GM23338 (cell line): ENCODE measurements at regions not wholly inside any gene's neighbourhood (a gene's known extent, or its start where the extent isn't known, plus 50 kb on each side); places are given as distances from the start of the nearest gene placed in this dataset.

ENCODE experiments used
- ATAC-seq: fragments of 200-7000 bp; cut with Tn5 transposase; 3 replicates; pipeline ENCODE4 v1.9.1; 2020
- DNase-seq: peaks from one replicate; pipeline ENCODE4 v3.0.0-alpha.2; 2015; ENCODE audit warnings: low spot score
- H2AFZ ChIP-seq: fragments of 200-600 bp; sonication (generic); 2 replicates; pipeline ENCODE4 v1.8.0; 2016; ENCODE audit warnings: antibody characterized with exemption, mild to moderate bottlenecking, moderate library complexity
- H3F3A ChIP-seq: fragments of 200-600 bp; sonication (generic); replicated peaks from 2 replicates; pipeline ENCODE4 v1.8.0; 2017; ENCODE audit warnings: antibody characterized with exemption, mixed run types, low read depth
- H3K27ac ChIP-seq: fragments of 200-600 bp; sonication (generic); 2 replicates; pipeline ENCODE4 v1.6.1; 2016; ENCODE audit warnings: low read depth
- H3K27me3 ChIP-seq: fragments of 200-600 bp; sonication (generic); 2 replicates; pipeline ENCODE4 v1.8.0; 2016; ENCODE audit warnings: mild to moderate bottlenecking, mixed run types, moderate library complexity; ENCODE audit not compliant: insufficient read depth
- H3K36me3 ChIP-seq: fragments of 200-600 bp; sonication (generic); 2 replicates; pipeline ENCODE4 v1.8.0; 2016; ENCODE audit warnings: mild to moderate bottlenecking; ENCODE audit not compliant: insufficient read depth
- H3K4me1 ChIP-seq: fragments of 200-600 bp; sonication (generic); 2 replicates; pipeline ENCODE4 v1.8.0; 2016; ENCODE audit warnings: mild to moderate bottlenecking, moderate library complexity; ENCODE audit not compliant: insufficient read depth
- H3K4me2 ChIP-seq: fragments of 200-600 bp; sonication (generic); 2 replicates; pipeline ENCODE4 v1.7.1; 2017; ENCODE audit warnings: mixed run types
- H3K4me3 ChIP-seq: fragments of 200-600 bp; sonication (generic); 2 replicates; pipeline ENCODE4 v1.6.1; 2016; ENCODE audit warnings: mixed run types
- H3K79me2 ChIP-seq: fragments of 200-600 bp; sonication (generic); replicated peaks from 2 replicates; pipeline ENCODE4 v1.8.0; 2017; ENCODE audit warnings: mild to moderate bottlenecking; ENCODE audit not compliant: insufficient read depth
- H3K9me2 ChIP-seq: fragments of 200-600 bp; sonication (generic); 2 replicates; pipeline ENCODE4 v1.8.0; 2017; ENCODE audit not compliant: insufficient read depth
- H4K20me1 ChIP-seq: fragments of 200-600 bp; sonication (generic); replicated peaks from 2 replicates; pipeline ENCODE4 v1.8.0; 2017; ENCODE audit warnings: mild to moderate bottlenecking; ENCODE audit not compliant: insufficient read depth
- H3K27ac Mint-ChIP-seq: 2 replicates; pipeline ENCODE4 v1.8.0; 2020; ENCODE audit warnings: inconsistent platforms, mild to moderate bottlenecking, moderate library complexity, mixed read lengths
- H3K27me3 Mint-ChIP-seq: 3 replicates; pipeline ENCODE4 v1.8.0; 2022; ENCODE audit warnings: low read depth, mild to moderate bottlenecking, moderate library complexity, mixed read lengths, inconsistent platforms; ENCODE audit not compliant: insufficient read depth, poor library complexity
- H3K36me3 Mint-ChIP-seq: 3 replicates; pipeline ENCODE4 v1.8.0; 2021; ENCODE audit warnings: low read depth, mild to moderate bottlenecking, inconsistent platforms, moderate library complexity, mixed read lengths
- H3K4me1 Mint-ChIP-seq: 3 replicates; pipeline ENCODE4 v1.8.0; 2020; ENCODE audit warnings: mild to moderate bottlenecking, inconsistent platforms, mixed read lengths
- H3K4me3 Mint-ChIP-seq: 3 replicates; pipeline ENCODE4 v1.8.0; 2021; ENCODE audit warnings: moderate library complexity, mild to moderate bottlenecking, inconsistent platforms, mixed read lengths
- H3K9me3 Mint-ChIP-seq: 3 replicates; pipeline ENCODE4 v1.8.0; 2020; ENCODE audit warnings: moderate library complexity, mild to moderate bottlenecking, inconsistent platforms, mixed read lengths
- POLR2AphosphoS5 ChIP-seq: IDR thresholded peaks from 2 replicates; pipeline ENCODE4 v1.6.1; 2016; ENCODE audit warnings: antibody characterized with exemption, low read depth
- REST ChIP-seq: IDR thresholded peaks from one replicate; pipeline ENCODE4 v1.6.1; 2018; ENCODE audit warnings: antibody characterized with exemption; ENCODE audit not compliant: unreplicated experiment
- STAT1 ChIP-seq: IDR thresholded peaks from one replicate; pipeline ENCODE4 v1.6.1; 2016; ENCODE audit warnings: antibody characterized with exemption; ENCODE audit not compliant: unreplicated experiment
- ZNF462 ChIP-seq: fragments of 250-450 bp; sonication (Bioruptor Pico); IDR thresholded peaks from 2 replicates; pipeline ENCODE4 v1.5.0; 2020; ENCODE audit warnings: mild to moderate bottlenecking, moderate library complexity

DNA sequence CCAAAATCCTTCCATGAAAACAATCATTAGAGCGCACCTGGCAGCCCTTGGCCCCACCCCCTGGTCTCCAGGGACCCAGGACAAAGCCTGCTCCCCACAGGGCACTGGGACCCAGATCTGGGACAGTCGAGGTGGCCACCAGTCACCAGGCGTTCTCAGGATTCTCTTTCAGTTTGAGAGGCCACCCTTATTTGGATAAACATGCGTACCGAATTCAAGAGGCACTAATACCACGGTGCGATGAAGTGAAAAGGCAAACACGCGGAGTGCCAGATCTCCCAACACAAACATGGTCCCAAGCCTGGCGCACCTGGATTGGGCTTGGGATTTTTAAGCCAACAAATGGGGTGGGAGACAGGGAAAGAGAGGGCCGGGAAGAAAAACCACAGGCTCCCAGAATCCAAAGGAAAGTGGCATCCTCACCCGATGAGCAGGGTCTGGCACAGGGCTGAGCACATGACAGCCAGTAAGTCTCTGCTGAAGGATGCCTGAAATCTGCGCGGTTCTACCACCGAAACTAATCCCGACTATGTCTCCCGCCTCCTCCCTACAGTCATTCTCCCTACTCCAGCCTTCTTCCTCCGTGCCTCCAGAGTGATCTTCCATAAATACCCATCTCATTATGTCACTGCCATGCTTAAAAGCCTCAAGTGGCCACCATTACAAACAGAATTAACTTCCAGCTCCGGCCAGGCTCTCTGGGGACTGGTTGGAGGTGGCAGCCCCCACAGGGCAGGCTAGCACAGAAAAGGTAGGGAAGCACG is 60.9 kb upstream of the KLHL29 start:
- H3K27ac ChIP-seq: no peak overlapping the region
- H3K27me3 ChIP-seq: no peaks in the 10 kb centered on the region
- no peaks in the 10 kb centered on the region for H3K9me2 ChIP-seq
- Mint-ChIP-seq H3K27ac (no peak overlapping the region), H3K4me1 (no peaks in the 10 kb centered on the region; the same call in 2 of the 3 replicates), H3K4me3 (no peak overlapping the region), H3K9me3 (no peaks in the 10 kb centered on the region), H3K27me3 (no peaks in the 10 kb centered on the region), H3K36me3 (no peaks in the 10 kb centered on the region)
- TF ChIP-seq POLR2AphosphoS5 (no peak), STAT1 (no peak), ZNF462 (CRISPR knock-in tag) (no peak), REST (no peak)
- H4K20me1 ChIP-seq: no peaks in the 10 kb centered on the region
- H2AFZ ChIP-seq: peak overlapping the region; percentile 69
- H3K79me2 ChIP-seq: no peaks in the 10 kb centered on the region
- no peak overlapping the region for H3K4me2 ChIP-seq
- no peaks in the 10 kb centered on the region for H3K36me3 ChIP-seq
- no peak for ATAC-seq
- no peak for DNase-seq
- no peaks in the 10 kb centered on the region for H3F3A ChIP-seq
- H3K4me1 ChIP-seq: no peaks in the 10 kb centered on the region
- H3K4me3 ChIP-seq: no peak overlapping the region
